ENCODE measurements at regions not wholly inside any gene's neighbourhood (a gene's known extent, or its start where the extent isn't known, plus 50 kb on each side); places are given as distances from the start of the nearest gene placed in this dataset.
"Not testable (repeated sequence)": the region's sequence is repeated elsewhere in the genome, so short reads cannot be mapped to it uniquely, and the experiment has no call there.

DNA sequence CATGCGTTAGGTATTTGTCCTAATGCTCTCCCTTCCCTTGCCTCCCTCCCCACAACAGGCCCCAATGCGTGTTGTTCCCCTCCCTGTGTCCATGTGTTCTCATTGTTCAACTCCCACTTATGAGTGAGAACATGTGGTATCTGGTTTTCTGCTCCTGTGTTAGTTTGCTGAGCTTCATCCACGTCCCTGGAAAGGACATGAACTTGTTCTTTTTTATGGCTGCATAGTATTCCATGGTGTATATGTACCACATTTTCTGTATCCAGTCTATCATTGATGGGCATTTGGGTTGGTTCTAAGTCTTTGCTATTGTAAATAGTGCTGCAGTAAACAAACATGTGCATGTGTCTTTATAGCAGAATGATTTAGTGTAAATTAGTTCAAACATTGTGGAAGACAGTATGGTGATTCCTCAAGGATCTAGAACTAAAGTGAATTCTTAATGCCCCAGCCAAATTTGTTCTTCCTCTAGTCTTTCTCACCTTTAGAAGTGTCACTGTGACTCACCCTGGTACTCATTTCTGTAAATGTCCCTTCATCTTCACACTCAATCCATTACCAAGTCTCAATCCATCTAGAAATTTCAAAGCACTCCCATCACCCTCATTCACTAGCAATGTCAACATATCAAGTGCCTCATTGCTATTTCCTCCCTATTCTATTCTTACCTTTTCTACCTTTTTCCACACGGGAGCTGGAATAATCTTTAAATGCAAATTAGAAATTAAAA is 123.9 kb downstream of the MREG start:
- not testable (repeated sequence) for DNase-seq (ENCODE audit: low spot score)

DNA sequence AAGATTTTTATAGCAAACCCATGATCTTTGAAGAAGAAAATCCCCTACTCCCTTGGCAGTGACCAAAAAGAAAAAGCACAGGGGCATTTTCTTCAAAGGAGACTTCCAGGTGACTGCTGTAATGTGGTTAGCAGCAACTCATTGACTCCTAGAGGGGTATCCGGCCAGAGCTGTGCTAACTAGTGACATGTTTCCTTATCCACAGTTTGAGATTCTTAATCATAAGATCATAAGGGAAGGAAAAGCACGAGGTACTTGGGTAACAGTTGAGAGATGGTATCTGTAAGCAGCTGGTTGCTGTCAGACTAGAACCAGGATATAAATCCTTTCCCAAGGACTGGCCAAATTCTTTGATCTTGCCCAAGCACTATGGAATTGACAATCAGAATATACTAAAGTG is 124.7 kb downstream of the MREG start:
- no peak for DNase-seq (ENCODE audit: low spot score)

DNA sequence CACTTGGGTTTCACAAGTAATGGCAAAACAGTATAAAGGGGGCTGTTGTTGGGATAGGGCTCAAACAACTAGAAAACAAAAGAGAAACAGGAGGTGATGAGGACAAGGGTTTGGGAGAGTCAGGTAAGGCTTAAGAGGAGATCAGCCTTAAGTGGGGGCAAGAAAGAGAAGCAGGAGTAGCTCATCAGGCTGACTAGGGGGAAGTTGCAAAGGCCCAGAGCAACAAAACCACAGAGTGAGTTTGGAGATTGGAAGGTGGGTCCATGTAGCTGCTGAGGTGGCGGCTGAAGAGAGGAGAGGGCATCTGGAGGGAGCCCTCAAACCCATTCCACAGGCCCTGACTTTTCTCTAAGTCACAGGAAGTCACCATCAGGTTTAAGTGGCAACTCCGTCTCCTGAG is 126.0 kb downstream of the MREG start:
- no peak for DNase-seq (ENCODE audit: low spot score)

DNA sequence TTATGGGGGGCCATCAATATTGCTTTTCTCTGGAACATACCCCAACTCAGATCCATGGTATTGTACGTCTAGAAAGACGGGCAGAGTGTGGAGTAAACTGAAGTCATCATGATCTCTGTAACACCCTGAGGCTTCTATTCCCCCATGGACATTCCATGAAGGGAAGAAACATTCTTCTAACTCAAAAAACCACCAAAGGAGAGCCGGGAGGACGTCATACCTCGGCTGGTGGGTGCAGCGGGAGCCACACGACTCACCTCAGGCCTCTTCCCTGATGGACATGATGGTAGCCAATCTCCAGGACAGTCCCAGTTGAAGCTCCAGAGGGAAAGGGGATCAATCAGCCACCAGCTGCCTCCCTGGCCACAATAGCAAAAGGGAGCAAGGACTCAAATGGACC is 127.3 kb downstream of the MREG start:
- no peak for DNase-seq (ENCODE audit: low spot score)

DNA sequence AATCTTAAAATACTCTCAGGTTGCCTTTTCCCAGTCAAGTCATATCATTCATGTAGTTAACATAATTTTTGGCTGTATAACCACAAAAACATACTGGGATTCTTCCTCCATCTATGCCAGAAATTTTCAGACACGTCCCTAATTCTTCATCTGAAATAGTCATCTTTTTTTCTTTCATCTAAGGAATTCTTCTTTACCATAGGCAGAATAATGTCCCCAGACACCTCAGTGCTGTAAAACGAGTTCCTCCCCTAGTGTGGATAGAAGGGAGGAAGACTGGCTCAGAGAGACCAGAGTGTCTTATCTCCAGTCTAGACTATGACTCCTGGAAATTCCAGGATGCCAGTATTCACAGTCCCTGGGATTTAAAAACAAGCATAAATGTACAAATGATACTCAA is 127.8 kb downstream of the MREG start:
- no peak for DNase-seq (ENCODE audit: low spot score)

DNA sequence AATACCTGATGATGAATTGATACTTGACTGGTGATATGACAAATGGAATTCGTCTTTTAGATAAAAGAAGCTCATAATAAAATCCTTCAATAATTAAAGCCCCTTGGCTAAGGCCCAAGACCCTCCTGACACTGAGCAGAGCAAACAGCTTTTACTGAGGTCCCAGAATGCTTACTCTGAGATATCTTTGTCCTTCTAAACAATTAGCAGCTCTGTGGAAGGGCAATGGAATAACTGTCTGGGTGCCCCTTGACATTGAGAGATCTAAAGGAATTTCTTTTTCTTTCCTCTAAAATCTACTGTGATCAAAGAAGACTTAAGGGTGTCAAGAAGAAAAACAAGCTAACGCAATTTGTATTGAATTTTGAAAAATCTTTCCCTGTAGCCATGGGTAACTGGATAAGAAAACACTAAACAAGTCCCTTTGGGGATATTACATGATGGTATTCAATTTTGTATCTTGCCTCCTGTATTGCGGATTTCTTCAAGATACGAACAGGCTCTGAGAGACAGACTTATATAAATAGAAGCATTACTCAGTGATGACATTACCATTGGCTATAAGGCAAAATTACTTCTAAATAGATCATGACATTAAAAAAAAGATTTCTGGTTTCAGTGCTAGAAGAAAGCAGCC is 128.8 kb downstream of the MREG start:
- no peak for DNase-seq (ENCODE audit: low spot score)

DNA sequence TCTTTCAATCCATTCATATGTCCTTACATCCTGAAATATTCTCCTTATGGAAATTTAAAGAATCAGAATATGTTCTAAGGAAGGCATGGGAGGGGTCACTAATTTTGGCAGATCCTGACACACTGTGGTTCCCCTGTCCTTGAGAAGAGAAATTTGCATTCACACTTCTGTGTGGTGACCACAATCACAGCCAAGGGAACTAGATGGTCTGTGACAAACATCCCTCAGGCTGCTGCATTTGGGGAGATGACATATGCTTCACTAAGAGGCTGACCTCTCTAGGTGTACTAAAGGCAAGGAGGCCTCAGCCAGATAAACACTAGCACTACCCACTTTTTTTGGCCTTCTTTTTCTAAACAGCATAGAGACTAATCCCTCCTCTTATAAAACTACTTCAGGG is 129.6 kb downstream of the MREG start:
- DNase-seq (ENCODE audit: low spot score) = no peak

DNA sequence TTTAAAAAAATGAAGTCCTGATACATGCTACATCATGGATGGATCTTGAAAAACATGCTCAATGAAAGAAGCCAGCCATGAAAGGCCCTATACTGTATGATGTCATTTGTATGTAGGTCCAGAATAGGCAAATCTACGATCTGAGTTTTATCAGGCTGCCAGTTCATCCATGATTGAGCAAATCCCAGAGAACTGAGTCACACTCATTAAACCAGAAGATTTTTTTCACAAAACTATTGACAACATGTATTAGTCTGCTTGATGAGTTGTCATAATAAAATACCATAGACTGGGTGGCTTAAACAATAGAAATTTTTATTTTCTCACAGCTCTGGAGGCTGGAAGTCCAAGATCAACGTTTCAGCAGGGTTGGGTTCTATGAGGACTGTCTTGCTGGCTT is 130.7 kb downstream of the MREG start:
- DNase-seq (ENCODE audit: low spot score) = no peak

DNA sequence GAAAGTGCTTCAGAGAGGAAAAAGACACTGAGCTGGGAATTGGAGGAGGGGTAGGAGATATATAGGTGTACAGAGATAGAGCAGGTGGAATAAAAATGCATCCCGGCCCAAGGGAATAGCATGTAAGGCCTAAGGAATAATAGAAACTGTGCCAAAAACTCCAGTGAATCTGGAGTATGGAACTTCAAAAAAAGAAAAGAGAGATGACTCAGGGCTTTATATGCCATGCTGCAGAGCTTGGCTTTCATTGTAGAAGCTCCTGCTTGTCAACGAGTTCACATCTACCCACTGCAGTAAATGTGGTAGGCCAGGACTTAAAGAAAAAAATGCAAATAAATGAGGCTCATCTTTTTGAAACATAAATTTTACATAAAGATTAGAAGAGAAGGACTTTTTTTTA is 131.8 kb downstream of the MREG start:
- no peak for DNase-seq (ENCODE audit: low spot score)

DNA sequence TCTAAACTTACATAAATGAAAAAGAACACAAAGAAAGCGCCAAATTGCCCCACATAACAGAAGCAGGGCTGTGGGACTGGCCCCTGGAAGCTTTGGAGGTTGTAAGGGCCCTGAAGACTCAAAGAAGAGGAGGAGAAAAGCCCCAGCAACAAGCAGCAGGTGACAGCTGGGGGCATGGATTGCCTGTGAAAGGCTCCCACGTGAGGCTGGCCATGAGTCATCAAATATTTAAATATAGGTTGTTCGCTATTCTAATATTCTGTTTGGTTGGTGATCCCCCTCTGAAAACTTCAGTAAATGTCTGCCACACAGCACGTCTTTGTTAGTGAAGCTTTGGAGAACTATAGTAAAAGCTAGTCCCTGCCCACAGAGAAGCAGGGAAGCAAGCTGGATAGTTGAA is 132.4 kb downstream of the MREG start:
- no peak for DNase-seq (ENCODE audit: low spot score)

DNA sequence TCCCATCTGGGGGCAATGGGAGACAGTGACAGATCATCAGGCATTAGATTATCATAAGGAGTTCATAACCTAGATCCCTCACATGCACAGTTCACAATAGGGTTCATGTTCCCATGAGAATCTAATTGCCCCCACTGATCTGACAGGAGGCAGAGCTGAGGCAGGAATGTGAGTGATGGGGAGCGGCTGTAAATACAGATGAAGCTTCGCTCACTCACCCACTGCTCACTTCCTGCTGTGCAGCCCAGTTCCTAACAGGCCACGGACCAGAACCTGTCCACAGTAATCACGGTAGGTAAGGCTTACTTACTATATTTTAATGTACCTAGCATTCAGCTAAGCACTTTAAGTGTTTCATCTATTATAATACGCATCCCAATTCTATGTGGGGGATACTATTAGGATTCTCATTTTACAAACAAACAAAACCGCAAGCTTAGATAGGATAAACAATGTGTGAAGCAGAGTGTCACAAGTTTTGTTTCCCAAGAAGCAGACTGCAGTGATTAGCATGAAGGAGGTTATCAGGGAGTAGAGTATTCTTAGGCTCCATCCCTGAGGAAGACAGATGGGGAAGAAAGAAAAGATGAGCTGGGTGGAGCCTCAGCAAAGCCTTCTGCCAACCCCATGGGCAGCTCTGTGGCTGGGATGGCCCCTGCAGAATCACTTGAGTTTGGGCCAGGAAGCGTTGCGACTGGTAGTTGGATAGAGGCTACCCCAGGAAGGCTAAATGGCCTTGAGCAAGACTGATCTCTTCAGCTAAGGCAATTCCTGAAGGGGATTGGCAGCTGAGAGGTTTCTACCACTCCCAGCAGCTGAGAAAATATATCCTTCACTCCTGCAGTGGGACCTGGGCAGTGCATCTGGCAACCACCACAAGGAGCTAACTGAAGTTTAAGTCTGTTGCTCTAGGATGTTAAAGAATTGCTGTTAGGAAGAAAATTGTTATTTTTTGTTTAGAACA is 133.1 kb downstream of the MREG start:
- DNase-seq (ENCODE audit: low spot score) = no peak

DNA sequence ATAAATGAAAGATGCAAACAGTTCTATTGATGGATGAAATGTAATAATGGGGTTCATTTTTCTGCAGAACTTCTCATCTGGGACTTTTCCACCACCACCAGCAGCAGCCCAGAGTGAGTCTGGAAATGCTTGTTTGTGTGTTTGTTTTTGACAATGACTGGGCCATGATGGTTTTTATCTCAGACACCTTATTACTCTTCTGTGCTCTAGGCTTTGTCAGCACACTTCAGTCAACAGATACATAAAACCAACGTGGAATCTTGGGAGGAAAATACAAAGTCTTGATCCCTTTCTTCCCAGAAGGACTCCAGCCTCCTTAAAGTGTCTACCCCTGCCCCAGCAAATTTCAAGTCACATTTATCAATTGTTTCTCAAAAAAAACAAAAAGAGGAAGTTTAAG is 134.0 kb downstream of the MREG start:
- DNase-seq (ENCODE audit: low spot score) = no peak

DNA sequence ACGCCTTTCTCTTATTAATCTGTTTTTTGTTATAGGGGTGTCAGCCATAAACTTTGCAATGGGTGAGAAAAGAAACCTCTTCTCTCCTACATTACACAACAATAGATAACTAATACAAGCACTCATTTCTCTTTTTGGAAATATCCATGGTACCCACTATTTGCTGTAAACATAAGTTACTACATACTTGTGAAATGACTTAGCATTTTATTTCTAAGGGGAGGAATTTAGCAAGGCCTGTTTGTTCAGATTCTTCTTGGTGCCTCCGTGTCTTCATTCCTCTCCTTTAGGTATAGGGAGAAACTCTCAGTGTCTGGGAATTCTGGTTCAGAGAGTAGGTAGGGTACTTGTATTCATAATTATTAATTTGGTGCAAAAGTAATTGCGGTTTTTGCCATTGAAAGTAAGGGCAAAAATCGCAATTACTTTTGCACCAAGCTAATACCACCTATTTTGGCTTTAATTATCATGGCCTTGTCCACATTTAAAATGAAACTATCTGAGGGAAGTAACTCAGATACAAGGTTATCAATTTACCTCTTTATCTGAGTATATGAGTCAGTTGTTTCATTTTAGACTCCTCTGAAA is 134.8 kb downstream of the MREG start:
- no peak for DNase-seq (ENCODE audit: low spot score)

DNA sequence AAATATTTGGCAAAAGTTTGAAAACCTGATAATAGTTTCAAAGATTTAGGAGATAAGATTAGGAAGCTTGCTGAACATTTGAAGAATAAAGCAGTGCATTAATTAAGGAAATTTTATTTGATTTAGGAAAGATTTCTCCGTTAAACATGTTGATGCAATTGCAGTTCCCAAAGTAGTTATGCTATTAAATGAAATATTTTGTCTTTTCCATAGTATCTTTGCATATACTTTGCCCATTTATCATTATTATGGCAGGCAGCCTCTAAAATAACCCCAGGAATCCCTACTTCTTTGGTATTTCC is 136.5 kb downstream of the MREG start:
- no peak for DNase-seq (ENCODE audit: low spot score)

DNA sequence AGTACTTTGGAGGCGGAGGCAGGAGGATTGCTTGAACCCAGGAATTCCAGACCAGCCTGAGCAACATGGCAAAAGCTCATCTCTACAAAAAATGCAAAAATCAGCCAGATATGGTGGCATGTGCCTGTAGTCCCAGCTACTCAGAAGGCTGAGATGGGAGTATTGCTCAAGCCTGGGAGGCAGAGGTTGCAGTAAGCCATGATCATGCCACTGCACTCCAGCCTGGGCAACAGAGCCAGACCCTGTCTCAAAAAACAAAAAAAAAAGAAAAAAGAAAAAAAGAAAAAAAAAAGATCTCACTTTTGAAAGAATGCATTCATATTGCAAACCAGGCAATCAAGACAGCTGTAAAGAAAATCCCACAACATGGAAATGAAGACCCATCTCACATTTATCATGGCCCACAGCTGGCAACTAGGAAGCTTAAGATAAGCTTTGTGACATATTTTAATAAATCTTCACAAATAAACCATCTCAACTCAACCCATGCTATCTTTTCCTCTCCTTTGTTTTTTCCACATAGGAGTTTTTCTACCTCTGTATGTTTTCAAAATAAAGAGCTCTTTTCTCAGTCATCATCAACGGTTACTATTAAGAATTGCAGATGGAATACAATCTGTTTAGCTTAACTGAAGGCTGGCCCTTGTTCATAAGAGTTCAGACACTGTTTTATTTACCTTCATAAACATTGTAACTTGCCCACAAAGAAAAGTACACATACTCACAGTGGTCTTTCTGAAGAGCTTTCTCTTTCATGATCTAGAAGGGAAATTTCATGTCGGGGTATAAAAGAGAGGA is 137.0 kb downstream of the MREG start:
- no peak for DNase-seq (ENCODE audit: low spot score)

DNA sequence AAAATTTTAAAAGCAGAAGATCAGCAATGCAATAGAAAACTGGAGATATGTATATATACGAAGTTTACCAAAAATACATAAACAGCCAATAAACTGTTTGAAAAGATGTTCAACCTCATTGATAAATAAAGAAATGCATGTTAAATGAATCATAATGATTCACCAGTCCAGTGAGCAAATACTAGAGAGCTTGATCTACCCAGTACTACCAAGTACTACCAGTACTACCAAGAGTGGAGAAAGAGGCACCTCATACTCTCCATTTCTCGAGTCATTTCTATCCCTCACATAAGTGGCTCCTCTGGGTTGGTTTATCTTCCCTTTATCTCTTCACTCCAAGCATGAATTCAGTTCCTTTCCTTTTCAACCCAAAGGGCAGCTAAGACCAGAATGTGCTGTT is 138.9 kb downstream of the MREG start:
- no peak for DNase-seq (ENCODE audit: low spot score)

DNA sequence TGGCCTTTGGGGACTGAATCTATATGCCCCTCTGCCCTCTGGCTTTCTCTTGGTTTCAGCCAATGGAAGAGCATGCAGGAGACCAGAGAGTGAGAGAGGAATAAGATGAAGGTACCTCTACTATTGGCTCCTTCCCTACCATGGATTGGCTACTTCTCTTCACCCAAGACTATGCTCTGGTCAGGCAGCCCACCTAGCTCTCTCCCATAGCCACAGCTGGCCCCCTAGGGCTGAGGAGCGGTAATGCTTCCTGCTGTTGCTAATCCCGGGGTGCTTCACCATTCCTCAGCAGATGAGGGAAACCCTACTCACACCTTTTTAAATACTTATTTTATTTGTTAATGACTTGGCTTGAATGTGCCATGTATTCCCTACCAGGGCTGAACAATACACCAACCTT is 142.4 kb downstream of the MREG start:
- peak; percentile 40 for DNase-seq (ENCODE audit: low spot score)

DNA sequence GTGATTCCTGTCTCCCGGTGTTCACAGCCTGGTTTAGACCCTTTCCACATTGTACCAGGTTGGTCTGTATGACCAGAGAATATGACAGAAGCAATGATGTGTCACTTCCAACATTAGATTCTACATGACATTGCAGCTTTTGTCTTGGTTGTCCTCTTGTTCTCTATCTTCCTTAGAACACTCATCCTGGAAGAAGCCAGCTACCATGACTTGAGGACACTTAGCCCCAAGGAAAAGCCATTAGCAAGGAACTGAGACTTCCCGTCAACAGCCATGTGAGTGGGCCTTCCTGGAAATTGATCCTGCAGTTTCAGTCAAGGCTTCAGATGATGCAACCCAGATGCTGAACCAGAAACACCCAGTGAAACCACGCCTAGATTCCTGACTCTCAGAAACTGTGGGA is 143.3 kb downstream of the MREG start:
- DNase-seq (ENCODE audit: low spot score) = no peak

DNA sequence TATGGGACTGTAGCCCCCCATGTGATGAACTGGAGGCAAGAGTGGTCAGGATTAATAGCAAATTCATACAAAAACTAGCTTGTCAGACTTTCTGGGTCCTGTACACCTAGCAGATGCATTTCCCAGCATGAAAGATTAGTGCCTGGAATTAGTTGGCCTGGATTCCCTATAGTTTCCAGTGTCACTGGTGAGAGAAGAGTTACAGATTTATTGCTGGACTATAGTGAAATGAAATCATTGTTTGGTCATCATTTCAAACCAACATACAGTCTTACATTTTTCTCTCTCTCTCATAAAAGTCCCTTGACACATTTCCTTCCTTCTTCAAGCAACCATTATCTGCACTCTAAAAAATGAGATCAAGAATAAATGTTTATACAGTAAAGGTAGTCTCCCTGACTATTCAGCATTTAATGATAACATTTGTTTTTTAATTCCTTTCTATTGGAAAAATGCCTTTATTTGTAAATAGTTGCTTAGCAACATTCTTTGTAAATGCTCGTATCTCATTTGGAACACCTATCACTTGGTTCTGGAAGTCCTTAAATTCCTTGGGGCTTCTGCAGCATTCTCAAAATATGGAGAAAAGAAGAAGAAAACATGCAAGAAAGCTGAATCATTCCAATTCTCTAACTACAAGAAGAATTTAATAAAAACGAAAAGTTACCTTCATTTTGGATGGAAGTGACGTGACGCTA is 144.4 kb downstream of the MREG start:
- DNase-seq (ENCODE audit: low spot score) = no peak

DNA sequence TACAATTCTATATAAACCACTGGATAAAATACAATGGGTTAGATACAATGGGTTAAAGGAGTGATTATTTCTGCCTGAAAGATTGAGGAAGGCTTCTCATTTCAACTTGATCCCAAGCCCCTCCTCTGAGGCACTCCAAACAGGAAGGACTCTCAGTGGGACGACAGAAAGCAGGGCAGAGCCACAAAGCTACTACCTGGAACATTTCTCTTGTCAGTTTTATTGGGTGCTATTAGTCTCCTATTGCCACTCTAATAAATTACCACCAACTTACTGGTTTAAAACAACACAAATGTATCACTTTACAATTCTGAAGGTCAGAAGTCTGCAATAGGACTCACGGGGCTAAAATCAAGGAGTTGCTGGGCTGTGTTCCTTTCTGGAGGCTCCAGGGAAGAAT is 146.7 kb downstream of the MREG start:
- DNase-seq (ENCODE audit: low spot score) = no peak

DNA sequence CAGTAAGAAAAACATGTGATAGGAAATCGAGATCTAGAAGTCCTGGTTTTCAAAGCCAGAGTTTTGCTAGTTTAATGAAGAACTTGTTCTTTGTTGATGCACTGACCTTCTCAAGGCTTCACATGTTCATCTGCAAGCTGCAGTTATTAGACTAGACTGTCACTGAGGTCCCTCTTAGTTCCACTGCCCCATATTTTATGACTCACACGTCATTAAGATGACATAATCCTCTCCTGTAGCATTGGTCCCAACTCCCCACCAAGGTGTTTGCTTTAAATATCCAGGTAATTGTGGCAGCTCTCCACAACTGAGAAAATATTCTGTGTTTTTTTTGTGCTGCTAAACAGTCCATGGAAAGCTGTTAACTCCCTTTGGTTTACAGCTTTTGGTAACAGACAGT is 149.7 kb downstream of the MREG start:
- DNase-seq (ENCODE audit: low spot score) = no peak

Data from iPS-NIHi11 (cell line).